Ovary (tissue), 7 donors: ENCODE measurements at regions not wholly inside any gene's neighbourhood (a gene's known extent, or its start where the extent isn't known, plus 50 kb on each side); places are given as distances from the start of the nearest gene placed in this dataset.

Experiments used
- DNase-seq, 5 donors: peaks; one replicate each; pipeline ENCODE4 v3.0.0-alpha.2; 2019 to 2020
- H3K27ac ChIP-seq, 2 donors: fragments of 200-600 bp; one replicate each; pipeline versions ENCODE4 v1.5.1 to v1.8.0; 2019 to 2022
- H3K27me3 ChIP-seq: fragments of 200-600 bp; one replicate; pipeline ENCODE4 v1.8.0; 2022
- H3K36me3 ChIP-seq: fragments of 200-600 bp; sonication (generic); one replicate; pipeline ENCODE4 v1.5.1; 2019
- H3K4me1 ChIP-seq: one replicate; pipeline ENCODE4 v1.8.1; 2013; ENCODE audit warnings: mild to moderate bottlenecking, moderate library complexity; ENCODE audit not compliant: insufficient read depth
- H3K4me3 ChIP-seq: fragments of 200-600 bp; sonication (generic); one replicate; pipeline ENCODE4 v1.5.1; 2017
- H3K9me3 ChIP-seq, 2 donors: fragments of 200-600 bp in 1 of 2; sonication (generic) in 1 of 2; one replicate each; pipeline versions ENCODE4 v1.5.1 to v1.8.1; 2013 to 2019; ENCODE audit warnings: mild to moderate bottlenecking in 1 of 2, moderate library complexity in 1 of 2
- EP300 ChIP-seq: sonication (generic); formaldehyde crosslinking; IDR thresholded peaks from one replicate; pipeline ENCODE4 v1.6.1; 2017; ENCODE audit warnings: antibody characterized with exemption
- POLR2A ChIP-seq: fragments of 450-650 bp; IDR thresholded peaks from one replicate; pipeline ENCODE4 v1.6.1; 2017; ENCODE audit warnings: antibody characterized with exemption, mild to moderate bottlenecking, moderate library complexity
- WGBS, 3 donors: extraction: QIAGEN DNeasy Blood & Tissue Kit in 1 of 3; methylation state at CpG; one replicate each; pipeline versions ENCODE4 v1.1.5 to v1.1.7; 2013 to 2017; 5-methylcytosine and 5-hydroxymethylcytosine counted together
- intact Hi-C, 4 donors: fragments of 100-400 bp; cut with DNase I; formaldehyde crosslinking; loops; one replicate each; pipeline versions ENCODE4 v1.11.0 to v1.15.1; 2022 to 2023
- TF ChIP-seq, protein P1 (sequence below), 3 donors: fragments of 450-650 bp in 2 of 3; fragments of 200-600 bp in 1 of 3; IDR thresholded peaks; one replicate each; pipeline versions ENCODE4 v1.5.1 to v1.8.0; 2016 to 2022; ENCODE audit warnings: antibody characterized with exemption in 3 of 3, mild to moderate bottlenecking in 1 of 3
- donor health status: DM: no; HTN: no; CAD: no; lungs with moderate emphysema.
- donor health status: DM: no; HTN: no; CAD: no.
- donor health status: Bipolar disorder and iron deficiency.
- donor health status: DM: no; HTN: no; CAD: no.
- donor health status: DM: yes; HTN: yes; CAD: no.

DNA sequence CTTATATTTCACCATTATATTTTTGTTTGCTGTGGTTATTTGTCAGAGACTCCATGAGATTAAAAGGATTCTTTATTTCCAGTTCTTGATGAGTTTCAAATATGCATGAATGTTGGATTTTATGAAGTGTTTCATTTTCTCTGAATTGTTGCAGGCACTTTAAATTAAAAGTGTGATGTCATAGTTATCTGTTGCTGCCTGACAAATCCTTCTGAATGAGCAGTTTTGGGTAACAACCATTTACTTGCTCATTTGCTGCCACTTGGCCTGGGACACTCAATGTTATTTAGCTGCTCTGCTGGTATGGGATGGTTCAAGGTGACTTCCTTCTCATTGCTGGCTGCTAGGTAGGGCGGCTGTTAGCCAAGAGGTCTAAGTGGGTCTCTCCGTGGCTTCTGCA lies 173.5 kb downstream of the LPIN1 start:
- no peaks in the 10 kb centered on the region for H3K27me3 ChIP-seq
- H3K4me1 ChIP-seq = no peaks in the 10 kb centered on the region
- H3K27ac ChIP-seq = no peak overlapping the region
- DNase-seq = no peak
- H3K4me3 ChIP-seq = no peak overlapping the region
- H3K9me3 ChIP-seq = no peaks in the 10 kb centered on the region
- intact Hi-C loops = no loop called here
- no peak for TF ChIP-seq EP300
- TF ChIP-seq POLR2A = no peak
- TF ChIP-seq, protein P1, sequence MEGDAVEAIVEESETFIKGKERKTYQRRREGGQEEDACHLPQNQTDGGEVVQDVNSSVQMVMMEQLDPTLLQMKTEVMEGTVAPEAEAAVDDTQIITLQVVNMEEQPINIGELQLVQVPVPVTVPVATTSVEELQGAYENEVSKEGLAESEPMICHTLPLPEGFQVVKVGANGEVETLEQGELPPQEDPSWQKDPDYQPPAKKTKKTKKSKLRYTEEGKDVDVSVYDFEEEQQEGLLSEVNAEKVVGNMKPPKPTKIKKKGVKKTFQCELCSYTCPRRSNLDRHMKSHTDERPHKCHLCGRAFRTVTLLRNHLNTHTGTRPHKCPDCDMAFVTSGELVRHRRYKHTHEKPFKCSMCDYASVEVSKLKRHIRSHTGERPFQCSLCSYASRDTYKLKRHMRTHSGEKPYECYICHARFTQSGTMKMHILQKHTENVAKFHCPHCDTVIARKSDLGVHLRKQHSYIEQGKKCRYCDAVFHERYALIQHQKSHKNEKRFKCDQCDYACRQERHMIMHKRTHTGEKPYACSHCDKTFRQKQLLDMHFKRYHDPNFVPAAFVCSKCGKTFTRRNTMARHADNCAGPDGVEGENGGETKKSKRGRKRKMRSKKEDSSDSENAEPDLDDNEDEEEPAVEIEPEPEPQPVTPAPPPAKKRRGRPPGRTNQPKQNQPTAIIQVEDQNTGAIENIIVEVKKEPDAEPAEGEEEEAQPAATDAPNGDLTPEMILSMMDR (IDR thresholded peaks at IDR 0.05) = no peak
- H3K36me3 ChIP-seq = no peaks in the 10 kb centered on the region
- 88 to 92% (median 90%) methylated on average over 2 of the region's 2 CpGs for WGBS, 3 donors

DNA sequence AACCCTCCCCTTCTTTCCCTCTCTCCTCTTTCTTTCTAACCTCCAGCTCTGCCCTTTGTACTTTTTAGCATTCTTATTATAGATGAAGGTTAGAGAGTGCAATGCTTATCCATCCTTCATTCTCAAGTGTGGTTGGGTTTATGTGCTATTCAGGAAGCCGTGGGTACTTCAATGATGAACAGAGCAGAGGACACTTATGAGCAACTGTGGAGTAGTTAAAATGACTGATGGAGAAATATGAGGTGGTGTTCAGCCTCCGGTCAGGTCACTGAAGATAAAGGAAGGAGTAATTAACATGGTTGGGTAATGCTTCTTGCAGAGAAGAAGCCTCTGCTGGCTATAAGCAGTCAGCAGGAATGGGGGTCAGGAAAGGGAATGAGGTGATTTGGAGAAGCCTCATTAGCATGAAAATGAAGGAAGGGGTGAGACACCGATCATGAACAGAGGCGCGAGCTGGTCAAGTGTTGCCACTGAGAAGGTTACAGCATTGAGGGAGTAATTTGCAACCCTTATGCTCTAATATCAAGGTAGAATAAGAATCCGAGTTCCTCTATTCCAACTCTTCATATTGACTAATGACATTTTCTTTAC lies 174.7 kb downstream of the LPIN1 start:
- intact Hi-C loops = no loop called here
- H3K36me3 ChIP-seq = no peaks in the 10 kb centered on the region
- no peak overlapping the region for H3K27ac ChIP-seq
- no peaks in the 10 kb centered on the region for H3K27me3 ChIP-seq
- H3K9me3 ChIP-seq = no peaks in the 10 kb centered on the region
- 74 to 82% (median 76%) methylated on average over 6 of the region's 6 CpGs for WGBS, 3 donors
- DNase-seq = no peak
- no peaks in the 10 kb centered on the region for H3K4me1 ChIP-seq
- no peak overlapping the region for H3K4me3 ChIP-seq
- TF ChIP-seq, protein P1 (IDR thresholded peaks at IDR 0.05) = no peak
- TF ChIP-seq EP300 (no peak), POLR2A (no peak)

DNA sequence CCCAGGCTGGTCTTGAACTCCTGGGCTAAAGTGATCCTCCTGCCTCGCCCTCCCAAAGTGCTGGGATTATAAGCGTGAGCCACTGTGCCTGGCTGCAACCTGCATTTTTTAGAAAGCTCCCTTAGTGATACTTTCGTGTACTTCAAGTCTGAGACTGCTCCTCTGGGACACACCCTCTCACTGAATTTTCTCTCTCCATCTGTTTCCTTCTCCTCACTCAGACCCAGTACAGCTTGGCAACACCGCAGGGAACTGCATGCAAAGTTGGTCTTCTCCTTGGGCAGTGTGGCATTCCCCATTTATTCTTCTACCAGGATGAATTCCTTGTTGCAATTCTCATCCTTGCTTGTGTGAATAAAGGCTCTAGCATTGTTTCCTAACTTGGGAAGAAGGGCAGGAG lies 175.9 kb downstream of the LPIN1 start:
- intact Hi-C loops = no loop called here
- Histone ChIP-seq H3K27ac (no peak overlapping the region), H3K36me3 (no peaks in the 10 kb centered on the region), H3K27me3 (no peaks in the 10 kb centered on the region), H3K9me3 (no peaks in the 10 kb centered on the region), H3K4me1 (no peaks in the 10 kb centered on the region), H3K4me3 (no peak overlapping the region)
- 84 to 94% (median 88%) methylated on average over 4 of the region's 4 CpGs for WGBS, 3 donors
- no peak for DNase-seq
- TF ChIP-seq POLR2A (no peak), EP300 (no peak)
- TF ChIP-seq, protein P1 (IDR thresholded peaks at IDR 0.05) = no peak

DNA sequence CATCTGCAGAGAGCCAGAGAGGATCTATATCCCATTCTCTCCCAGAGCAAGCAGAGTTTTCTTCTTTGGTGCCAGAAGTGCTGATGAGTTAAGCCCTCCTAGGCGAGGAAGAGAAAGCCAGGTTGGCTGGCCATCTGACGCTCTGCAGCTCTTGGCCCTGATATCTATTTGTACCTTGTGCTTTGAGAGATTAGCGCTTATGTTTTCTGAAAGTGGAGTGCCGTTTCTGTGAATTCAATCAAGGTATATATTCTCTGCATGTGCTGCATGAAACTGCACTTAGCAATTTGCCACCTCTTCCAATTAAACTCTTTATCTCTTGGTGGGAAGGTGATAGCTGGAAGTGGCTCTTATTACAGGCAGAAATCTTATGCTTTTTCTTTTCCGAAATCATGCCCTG lies 177.5 kb downstream of the LPIN1 start:
- 49 to 63% (median 49%) methylated on average over 5 of the region's 5 CpGs for WGBS, 3 donors
- no peak overlapping the region for H3K4me3 ChIP-seq
- H3K36me3 ChIP-seq = no peaks in the 10 kb centered on the region
- H3K9me3 ChIP-seq = no peaks in the 10 kb centered on the region
- intact Hi-C loops = no loop called here
- no peak for DNase-seq
- no peak overlapping the region for H3K27ac ChIP-seq
- TF ChIP-seq, protein P1 (IDR thresholded peaks at IDR 0.05) = no peak
- TF ChIP-seq EP300 (no peak), POLR2A (no peak)
- no peaks in the 10 kb centered on the region for H3K4me1 ChIP-seq
- no peaks in the 10 kb centered on the region for H3K27me3 ChIP-seq
